Right atrium auricular region (tissue), 2 donors: ENCODE measurements at regions not wholly inside any gene's neighbourhood (a gene's known extent, or its start where the extent isn't known, plus 50 kb on each side); places are given as distances from the start of the nearest gene placed in this dataset.

ENCODE experiments used
- DNase-seq: peaks from one replicate; pipeline ENCODE4 v3.0.0-alpha.2; 2019; ENCODE audit warnings: low spot score
- H3K27ac ChIP-seq, 2 donors: fragments of 200-600 bp; sonication (generic); 1 replicate in 1 of 2; 2 replicates in 1 of 2; pipeline ENCODE4 v1.5.1; 2016 to 2019
- H3K27me3 ChIP-seq, 2 donors: fragments of 200-600 bp; sonication (generic); one replicate each; pipeline versions ENCODE4 v1.5.1 to v1.6.0; 2017 to 2019
- H3K36me3 ChIP-seq: fragments of 200-600 bp; sonication (generic); one replicate; pipeline ENCODE4 v1.5.1; 2016
- H3K4me1 ChIP-seq, 2 donors: fragments of 200-600 bp; sonication (generic); one replicate each; pipeline versions ENCODE4 v1.5.1 to v1.6.0; 2017 to 2019
- H3K4me3 ChIP-seq, 2 donors: fragments of 200-600 bp; sonication (generic); 1 replicate in 1 of 2; 2 replicates in 1 of 2; pipeline ENCODE4 v1.5.1; 2017 to 2019; ENCODE audit warnings: mild to moderate bottlenecking in 1 of 2, moderate library complexity in 1 of 2
- H3K9me3 ChIP-seq, 2 donors: fragments of 200-600 bp; sonication (generic); one replicate each; pipeline ENCODE4 v1.5.1; 2019
- CTCF ChIP-seq, 2 donors: fragments of 200-600 bp; sonication (generic); IDR thresholded peaks; one replicate each; pipeline ENCODE4 v1.5.1; 2019; ENCODE audit warnings: antibody characterized with exemption in 2 of 2

- no peak overlapping the region for H3K4me3 ChIP-seq
- H3K27me3 ChIP-seq, result no peaks in the 10 kb centered on the region
- H3K36me3 ChIP-seq, result no peaks in the 10 kb centered on the region
- TF ChIP-seq CTCF (IDR thresholded peaks at IDR 0.05), result no peak
- DNase-seq, result no peak
- no peaks in the 10 kb centered on the region for H3K4me1 ChIP-seq
- H3K9me3 ChIP-seq, result no peaks in the 10 kb centered on the region
- no peak overlapping the region for H3K27ac ChIP-seq
Observed at GRCh38 chr4:36549252-36549651, 267.8 kb downstream of the DTHD1 start.

GRCh38 chr4:36549992-36550391, 268.6 kb downstream of the DTHD1 start:
- no peaks in the 10 kb centered on the region for H3K36me3 ChIP-seq
- no peak overlapping the region for H3K4me3 ChIP-seq
- DNase-seq, result no peak
- H3K27ac ChIP-seq, result no peak overlapping the region
- H3K27me3 ChIP-seq, result no peaks in the 10 kb centered on the region
- H3K4me1 ChIP-seq, result no peaks in the 10 kb centered on the region
- no peak for TF ChIP-seq CTCF (IDR thresholded peaks at IDR 0.05)
- H3K9me3 ChIP-seq, result no peaks in the 10 kb centered on the region

- TF ChIP-seq CTCF (IDR thresholded peaks at IDR 0.05), result no peak
- Histone ChIP-seq H3K36me3 (no peaks in the 10 kb centered on the region), H3K27ac (no peak overlapping the region), H3K9me3 (no peaks in the 10 kb centered on the region), H3K4me3 (no peak overlapping the region), H3K4me1 (no peaks in the 10 kb centered on the region), H3K27me3 (no peaks in the 10 kb centered on the region)
- DNase-seq, result no peak
Observed at GRCh38 chr4:36551697-36552214, 270.3 kb downstream of the DTHD1 start.

GRCh38 chr4:36553029-36553428, 271.6 kb downstream of the DTHD1 start:
- Histone ChIP-seq H3K36me3 (no peaks in the 10 kb centered on the region), H3K4me1 (no peaks in the 10 kb centered on the region), H3K27ac (no peak overlapping the region), H3K9me3 (no peaks in the 10 kb centered on the region), H3K4me3 (no peak overlapping the region), H3K27me3 (no peaks in the 10 kb centered on the region)
- DNase-seq, result no peak
- TF ChIP-seq CTCF (IDR thresholded peaks at IDR 0.05), result no peak

GRCh38 chr4:36553453-36553852, 272.0 kb downstream of the DTHD1 start:
- no peak for TF ChIP-seq CTCF (IDR thresholded peaks at IDR 0.05)
- DNase-seq, result no peak
- no peaks in the 10 kb centered on the region for H3K27me3 ChIP-seq
- H3K4me1 ChIP-seq, result no peaks in the 10 kb centered on the region
- no peaks in the 10 kb centered on the region for H3K9me3 ChIP-seq
- no peaks in the 10 kb centered on the region for H3K36me3 ChIP-seq
- H3K4me3 ChIP-seq, result no peak overlapping the region
- H3K27ac ChIP-seq, result no peak overlapping the region

GRCh38 chr4:36556984-36557383, 275.6 kb downstream of the DTHD1 start:
- Histone ChIP-seq H3K9me3 (no peaks in the 10 kb centered on the region), H3K4me1 (no peaks in the 10 kb centered on the region), H3K27ac (no peak overlapping the region), H3K36me3 (no peaks in the 10 kb centered on the region), H3K4me3 (no peak overlapping the region), H3K27me3 (no peaks in the 10 kb centered on the region)
- no peak for DNase-seq
- TF ChIP-seq CTCF (IDR thresholded peaks at IDR 0.05), result no peak
